Kidney (tissue), 13 donors: ENCODE measurements at regions not wholly inside any gene's neighbourhood (a gene's known extent, or its start where the extent isn't known, plus 50 kb on each side); places are given as distances from the start of the nearest gene placed in this dataset.

Source experiments
- DNase-seq, 5 donors: peaks; one replicate each; pipeline ENCODE4 v3.0.0-alpha.2; 2013 to 2020
- FAIRE-seq: peaks from 2 replicates; lab custom pipeline; 2012; peaks lifted over from hg19 to GRCh38; lab: Jason Lieb, UNC
- H3K27ac ChIP-seq, 2 donors: one replicate each; pipeline ENCODE4 v1.7.0; 2013; ENCODE audit warnings: low read depth in 2 of 2, low read length in 2 of 2, inconsistent platforms in 1 of 2
- H3K27me3 ChIP-seq: one replicate; pipeline ENCODE4 v1.7.1; 2013; ENCODE audit warnings: low read length, inconsistent platforms; ENCODE audit not compliant: control insufficient read depth, insufficient read depth
- H3K36me3 ChIP-seq, 3 donors: one replicate each; pipeline versions ENCODE4 v1.7.0 to v1.7.1; 2013; ENCODE audit warnings: low read length in 3 of 3, control low read depth in 1 of 3, inconsistent platforms in 1 of 3; ENCODE audit not compliant: insufficient read depth in 3 of 3, control insufficient read depth in 2 of 3
- H3K4me1 ChIP-seq, 3 donors: one replicate each; pipeline versions ENCODE4 v1.7.0 to v1.7.1; 2013; ENCODE audit warnings: low read length in 3 of 3, inconsistent platforms in 1 of 3, low read depth in 1 of 3; ENCODE audit not compliant: control insufficient read depth in 2 of 3, insufficient read depth in 2 of 3
- H3K4me3 ChIP-seq, 3 donors: one replicate each; pipeline versions ENCODE4 v1.7.0 to v1.8.1; 2013; ENCODE audit warnings: low read length in 3 of 3, control low read depth in 1 of 3, inconsistent platforms in 1 of 3
- H3K9ac ChIP-seq, 3 donors: one replicate each; pipeline versions ENCODE4 v1.7.0 to v1.7.1; 2013; ENCODE audit warnings: low read length in 3 of 3, control low read depth in 1 of 3, inconsistent platforms in 1 of 3
- H3K9me3 ChIP-seq, 3 donors: one replicate each; pipeline versions ENCODE4 v1.7.0 to v1.7.1; 2013; ENCODE audit warnings: low read length in 3 of 3, control low read depth in 1 of 3, inconsistent platforms in 1 of 3; ENCODE audit not compliant: control insufficient read depth in 2 of 3, insufficient read depth in 1 of 3
- CTCF ChIP-seq: IDR thresholded peaks from 3 replicates; pipeline ENCODE4 v1.5.1; 2012; ENCODE audit warnings: mild to moderate bottlenecking, moderate library complexity, borderline replicate concordance; ENCODE audit not compliant: insufficient read depth; ENCODE audit errors: extremely low read depth
- intact Hi-C: fragments of 100-400 bp; cut with DNase I; formaldehyde crosslinking; loops from one replicate; pipeline ENCODE4 v1.11.1; 2022
- donor health status: control.
- donor health status: control.
- donor health status: control.
- donor health status: control.
- donor health status: control.
- donor health status: DM: yes; HTN: yes; CAD: no.
- donor health status: Normal renal cell carcinoma (clear cell type).

- FAIRE-seq, result no peak
- Histone ChIP-seq H3K9ac (no peak overlapping the region), H3K9me3 (no peaks in the 10 kb centered on the region), H3K36me3 (no peaks in the 10 kb centered on the region), H3K27ac (no peak overlapping the region), H3K4me1 (no peaks in the 10 kb centered on the region), H3K27me3 (no peaks in the 10 kb centered on the region), H3K4me3 (no peak overlapping the region)
- intact Hi-C loops, result no loop called here
- TF ChIP-seq CTCF, result no peak
- no peak for DNase-seq
Observed at GRCh38 chr17:53971361-53971760, 148.6 kb downstream of the KIF2B start.

GRCh38 chr17:53979991-53980390 lies 157.3 kb downstream of the KIF2B start:
- TF ChIP-seq CTCF, result no peak

GRCh38 chr17:53996131-53996530 lies 173.4 kb downstream of the KIF2B start:
- no peak overlapping the region for H3K4me3 ChIP-seq
- no peaks in the 10 kb centered on the region for H3K27me3 ChIP-seq
- no peak overlapping the region for H3K9ac ChIP-seq
- no peak overlapping the region for H3K27ac ChIP-seq
- FAIRE-seq (no peak), DNase-seq (no peak)
- H3K36me3 ChIP-seq, result no peaks in the 10 kb centered on the region
- TF ChIP-seq CTCF, result no peak
- H3K9me3 ChIP-seq, result no peaks in the 10 kb centered on the region
- intact Hi-C loops, result no loop called here
- H3K4me1 ChIP-seq, result no peaks in the 10 kb centered on the region

More at GRCh38 chr17:53979991-53980390, 157.3 kb downstream of the KIF2B start:
- no peak overlapping the region for H3K9ac ChIP-seq
- no peak overlapping the region for H3K27ac ChIP-seq
- H3K4me3 ChIP-seq, result no peak overlapping the region
- H3K4me1 ChIP-seq, result no peaks in the 10 kb centered on the region
- intact Hi-C loops, result no loop called here
- no peaks in the 10 kb centered on the region for H3K36me3 ChIP-seq
- DNase-seq (peak in 2 of 5 donors; percentile 7 to 12), FAIRE-seq (no peak)
- H3K9me3 ChIP-seq, result no peaks in the 10 kb centered on the region
- H3K27me3 ChIP-seq, result no peaks in the 10 kb centered on the region

- intact Hi-C loops, result no loop called here
- Histone ChIP-seq H3K4me1 (no peaks in the 10 kb centered on the region), H3K4me3 (no peak overlapping the region), H3K27ac (no peak overlapping the region), H3K36me3 (no peaks in the 10 kb centered on the region), H3K27me3 (no peaks in the 10 kb centered on the region), H3K9me3 (no peaks in the 10 kb centered on the region), H3K9ac (no peak overlapping the region)
- no peak for FAIRE-seq
- DNase-seq, result no peak
- no peak for TF ChIP-seq CTCF
Observed at GRCh38 chr17:53996890-53997289, 174.2 kb downstream of the KIF2B start.
